ENCODE measurements at regions not wholly inside any gene's neighbourhood (a gene's known extent, or its start where the extent isn't known, plus 50 kb on each side); places are given as distances from the start of the nearest gene placed in this dataset.
"Not testable (repeated sequence)": the region's sequence is repeated elsewhere in the genome, so short reads cannot be mapped to it uniquely, and the experiment has no call there.

GRCh38 chr2:87514034-87514433, 233.9 kb upstream of the PLGLB2 start:
- DNase-seq (ENCODE audit: low spot score); in situ Hi-C loops (cut with HindIII; ENCODE audit: low sequenced_read_pairs): not testable (repeated sequence)

- in situ Hi-C loops (cut with HindIII; ENCODE audit: low sequenced_read_pairs); DNase-seq (ENCODE audit: low spot score): not testable (repeated sequence)
Observed at GRCh38 chr2:87514515-87514914, 233.4 kb upstream of the PLGLB2 start.

DNA sequence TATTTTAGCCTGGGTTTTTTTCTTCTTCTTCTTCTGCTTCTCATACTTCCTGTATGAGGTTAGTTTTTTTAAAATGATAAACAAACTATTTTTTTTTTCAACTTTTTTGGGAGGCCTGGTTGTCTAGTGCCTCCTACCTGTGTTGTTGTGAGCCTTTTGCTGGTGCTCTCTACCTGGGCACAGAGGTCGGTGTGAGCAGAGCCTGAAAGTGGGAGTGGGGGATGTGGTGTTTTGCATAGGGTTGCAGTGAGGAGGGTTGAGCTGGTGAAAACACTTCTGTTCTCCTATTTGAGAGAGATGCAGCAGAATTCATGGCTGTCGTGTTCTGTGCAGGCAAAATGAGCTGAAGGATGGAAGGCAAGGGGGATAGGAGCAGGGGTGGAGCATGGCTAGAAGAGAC, 232.7 kb upstream of the PLGLB2 start:
- in situ Hi-C loops (cut with HindIII; ENCODE audit: low sequenced_read_pairs); DNase-seq (ENCODE audit: low spot score): not testable (repeated sequence)

- in situ Hi-C loops (cut with HindIII; ENCODE audit: low sequenced_read_pairs); DNase-seq (ENCODE audit: low spot score): not testable (repeated sequence)
Observed at GRCh38 chr2:87515875-87516274, 232.0 kb upstream of the PLGLB2 start.

GRCh38 chr2:87516369-87516967, 231.4 kb upstream of the PLGLB2 start:
- in situ Hi-C loops (cut with HindIII; ENCODE audit: low sequenced_read_pairs); DNase-seq (ENCODE audit: low spot score): not testable (repeated sequence)

- in situ Hi-C loops (cut with HindIII; ENCODE audit: low sequenced_read_pairs); DNase-seq (ENCODE audit: low spot score): not testable (repeated sequence)
Observed at GRCh38 chr2:87517438-87517837, 230.4 kb upstream of the PLGLB2 start.

- in situ Hi-C loops (cut with HindIII; ENCODE audit: low sequenced_read_pairs); DNase-seq (ENCODE audit: low spot score): not testable (repeated sequence)
Observed at GRCh38 chr2:87518066-87518465, 229.8 kb upstream of the PLGLB2 start.

DNA sequence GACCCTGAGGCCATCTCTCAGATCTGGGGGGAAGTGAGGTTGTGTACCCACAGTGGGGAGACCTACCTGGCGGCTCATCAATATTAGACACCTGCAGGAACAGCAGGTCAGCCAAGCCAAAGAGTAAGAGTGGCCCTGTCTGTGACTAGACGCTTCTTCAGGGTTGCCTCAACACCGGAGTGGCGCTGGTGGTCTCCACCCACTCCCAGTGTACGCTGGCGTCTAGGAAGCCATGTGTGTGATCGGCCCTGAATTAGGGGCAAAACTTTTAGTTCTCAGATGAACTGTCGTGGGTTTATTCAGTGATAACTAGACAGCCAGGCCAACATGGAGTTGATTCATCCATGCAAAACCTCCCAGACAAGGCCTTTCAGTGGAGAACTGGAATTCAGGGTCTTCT, 229.3 kb upstream of the PLGLB2 start:
- DNase-seq (ENCODE audit: low spot score); in situ Hi-C loops (cut with HindIII; ENCODE audit: low sequenced_read_pairs): not testable (repeated sequence)

DNA sequence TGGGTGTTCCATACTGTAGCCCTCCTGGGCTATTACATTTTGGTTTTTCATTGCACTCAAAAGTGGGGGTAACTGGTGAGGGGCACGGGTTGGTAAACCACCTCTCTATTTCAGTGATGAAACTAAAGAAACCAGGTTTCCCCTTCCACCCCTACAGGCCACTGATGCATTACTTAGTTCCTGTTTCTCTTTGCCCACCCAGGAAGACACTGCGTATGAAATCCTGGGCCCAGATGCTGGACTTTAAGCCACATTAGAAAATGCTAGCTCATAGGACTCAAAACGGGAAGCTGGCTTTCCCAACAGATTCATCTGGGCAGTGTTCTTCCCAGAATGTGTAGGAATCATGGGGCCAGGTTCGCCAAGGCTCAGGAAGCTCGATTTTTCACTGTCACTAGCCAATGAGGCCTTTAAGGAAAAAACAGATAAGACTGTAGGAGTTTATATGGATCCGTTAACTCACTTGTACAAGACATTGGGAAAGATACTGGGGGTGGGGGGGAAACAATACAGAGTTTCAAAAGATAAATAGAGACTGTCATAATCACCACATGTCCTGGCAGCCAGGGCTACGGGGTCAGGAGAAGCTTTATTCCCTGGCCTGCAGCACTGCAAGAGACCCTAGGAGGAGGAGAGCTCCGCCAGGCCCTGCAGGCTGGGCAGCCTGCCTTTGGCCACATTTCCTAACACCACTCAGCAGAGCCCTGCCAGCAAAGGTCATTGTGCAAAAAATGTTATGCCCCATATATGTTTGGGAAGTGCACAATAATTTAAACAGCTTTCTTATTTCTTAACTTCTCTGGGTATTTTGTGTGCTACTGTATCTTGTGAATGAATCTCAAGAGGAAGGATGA, 228.5 kb upstream of the PLGLB2 start:
- in situ Hi-C loops (cut with HindIII; ENCODE audit: low sequenced_read_pairs), result not testable (repeated sequence)

GRCh38 chr2:87521057-87521456, 226.8 kb upstream of the PLGLB2 start:
- DNase-seq (ENCODE audit: low spot score); in situ Hi-C loops (cut with HindIII; ENCODE audit: low sequenced_read_pairs): not testable (repeated sequence)

More for the DNA sequence above, 228.5 kb upstream of the PLGLB2 start:
- DNase-seq (ENCODE audit: low spot score), result not testable (repeated sequence)

GRCh38 chr2:87521489-87521888, 226.4 kb upstream of the PLGLB2 start:
- DNase-seq (ENCODE audit: low spot score); in situ Hi-C loops (cut with HindIII; ENCODE audit: low sequenced_read_pairs): not testable (repeated sequence)

DNA sequence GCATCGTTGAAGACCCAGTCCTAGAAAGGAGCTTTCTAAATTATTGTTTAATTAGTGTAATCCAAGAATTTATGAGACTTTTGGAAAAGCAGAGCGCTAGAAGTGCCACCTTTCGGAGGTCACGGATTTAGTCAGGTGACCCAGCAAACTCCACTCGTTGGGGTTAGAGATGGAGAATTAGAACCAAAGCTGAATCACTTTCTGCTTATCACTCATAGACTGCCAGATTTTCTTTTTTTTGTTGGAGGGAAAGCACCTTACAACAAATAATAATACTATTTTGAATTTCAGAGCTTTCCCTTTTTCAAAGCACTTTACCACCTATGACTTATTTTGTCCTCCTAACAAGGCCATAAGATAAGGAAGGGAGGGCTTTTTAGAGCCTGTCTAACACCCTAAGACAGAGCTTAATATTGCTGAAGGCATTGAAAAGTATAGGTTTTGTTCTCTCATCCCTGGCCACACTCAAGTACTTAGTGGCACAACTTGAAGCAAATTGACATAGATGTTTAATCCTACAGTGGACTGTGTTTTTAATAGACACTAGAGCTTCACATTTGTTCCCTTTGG, 223.2 kb upstream of the PLGLB2 start:
- DNase-seq (ENCODE audit: low spot score); in situ Hi-C loops (cut with HindIII; ENCODE audit: low sequenced_read_pairs): not testable (repeated sequence)

DNA sequence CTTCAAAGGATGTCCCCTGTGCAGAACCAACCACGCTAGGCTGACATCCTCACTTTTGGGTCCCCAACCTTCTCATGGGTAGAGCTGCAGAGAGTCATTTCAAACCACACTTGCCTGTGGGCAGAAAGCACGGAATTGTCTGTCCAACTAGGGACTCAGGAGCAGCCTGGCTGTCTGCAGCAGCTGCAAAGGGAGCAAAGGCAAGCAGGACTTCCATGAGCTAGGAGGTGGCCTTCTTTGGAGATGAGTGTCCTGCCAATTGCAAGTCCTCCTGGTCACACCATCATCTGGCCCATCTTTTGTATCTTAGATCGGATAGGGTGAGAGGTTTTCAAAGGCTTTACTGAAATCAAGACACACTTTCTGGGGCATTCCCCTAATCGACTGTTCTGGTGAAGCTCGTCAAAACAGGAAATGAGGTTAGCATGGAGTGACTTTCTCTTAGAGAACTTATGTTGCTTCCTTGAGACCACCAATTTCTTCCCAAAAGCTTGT, 222.3 kb upstream of the PLGLB2 start:
- in situ Hi-C loops (cut with HindIII; ENCODE audit: low sequenced_read_pairs); DNase-seq (ENCODE audit: low spot score): not testable (repeated sequence)

GRCh38 chr2:87526258-87526657, 221.6 kb upstream of the PLGLB2 start:
- in situ Hi-C loops (cut with HindIII; ENCODE audit: low sequenced_read_pairs); DNase-seq (ENCODE audit: low spot score): not testable (repeated sequence)

- in situ Hi-C loops (cut with HindIII; ENCODE audit: low sequenced_read_pairs); DNase-seq (ENCODE audit: low spot score): not testable (repeated sequence)
Observed at GRCh38 chr2:87531968-87532715, 215.7 kb upstream of the PLGLB2 start.

- in situ Hi-C loops (cut with HindIII; ENCODE audit: low sequenced_read_pairs); DNase-seq (ENCODE audit: low spot score): not testable (repeated sequence)
Observed at GRCh38 chr2:87533390-87534272, 214.3 kb upstream of the PLGLB2 start.

- in situ Hi-C loops (cut with HindIII; ENCODE audit: low sequenced_read_pairs); DNase-seq (ENCODE audit: low spot score): not testable (repeated sequence)
Observed at GRCh38 chr2:87534273-87534889, 213.5 kb upstream of the PLGLB2 start.

GRCh38 chr2:87536427-87536826, 211.5 kb upstream of the PLGLB2 start:
- in situ Hi-C loops (cut with HindIII; ENCODE audit: low sequenced_read_pairs); DNase-seq (ENCODE audit: low spot score): not testable (repeated sequence)
